ENCODE measurements at regions not wholly inside any gene's neighbourhood (a gene's known extent, or its start where the extent isn't known, plus 50 kb on each side); places are given as distances from the start of the nearest gene placed in this dataset.

DNA sequence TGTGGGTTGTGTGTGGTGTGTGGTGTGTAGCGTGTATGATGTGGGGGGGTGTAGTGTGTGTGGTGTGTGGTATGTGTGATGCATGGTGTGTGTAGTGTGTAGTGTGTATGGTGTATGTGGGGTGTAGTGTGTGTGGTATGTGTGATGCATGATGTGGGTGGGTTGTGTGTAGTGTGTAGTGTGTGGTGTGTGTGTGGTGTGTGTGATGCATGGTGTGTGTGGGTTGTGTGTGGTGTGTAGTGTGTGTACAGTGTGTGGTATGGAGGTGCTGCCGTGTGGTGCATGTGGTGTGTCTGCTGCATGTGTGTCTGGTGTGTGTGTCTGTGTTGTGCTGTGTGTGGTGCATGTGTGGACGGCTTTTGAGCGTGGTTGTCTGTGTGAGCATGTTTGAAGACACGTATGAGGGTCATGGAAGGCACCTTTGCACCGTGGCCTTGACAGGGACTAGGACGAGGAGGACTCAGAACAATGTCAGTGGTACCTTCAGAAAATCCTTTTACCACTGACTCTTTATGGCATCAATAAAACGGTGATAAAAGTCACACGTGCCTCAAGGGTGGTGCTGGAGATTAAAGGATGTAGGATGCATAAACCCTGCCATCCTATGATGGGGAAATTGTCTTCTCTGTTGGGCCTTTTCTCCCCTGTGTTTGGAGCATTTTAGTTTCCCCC, 328.7 kb upstream of the B3GAT1 start:
- no peak for TF ChIP-seq POLR2A (IDR thresholded peaks at IDR 0.05; ENCODE audit: low read length)
- no peak for TF ChIP-seq GATA1 (IDR thresholded peaks at IDR 0.05; ENCODE audit: low read depth, low read length)
- DNase-seq = peak in 1 of 2 experiments; percentile 14

DNA sequence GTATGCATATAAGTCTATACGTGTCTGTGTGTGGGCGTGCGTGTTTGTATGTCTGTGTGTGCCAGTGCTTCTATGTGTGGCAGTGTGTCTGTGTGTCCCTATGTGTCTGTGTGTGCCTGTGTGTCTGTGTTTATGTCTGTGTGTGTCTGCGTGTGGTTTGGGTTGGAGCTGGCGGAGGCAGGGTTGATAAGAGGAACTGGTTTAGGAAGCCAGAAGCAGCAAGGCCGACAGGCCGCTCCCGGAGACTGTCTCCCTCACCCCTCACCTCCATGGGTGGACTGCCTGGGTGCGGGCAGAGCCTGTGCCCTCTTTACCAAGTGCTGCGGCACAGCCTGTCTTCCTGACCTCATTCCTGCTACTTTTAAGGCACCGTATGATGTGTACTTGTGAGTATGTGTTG, 327.1 kb upstream of the B3GAT1 start:
- DNase-seq = no peak
- no peak for TF ChIP-seq GATA1 (IDR thresholded peaks at IDR 0.05; ENCODE audit: low read depth, low read length)
- TF ChIP-seq POLR2A (IDR thresholded peaks at IDR 0.05; ENCODE audit: low read length) = no peak

DNA sequence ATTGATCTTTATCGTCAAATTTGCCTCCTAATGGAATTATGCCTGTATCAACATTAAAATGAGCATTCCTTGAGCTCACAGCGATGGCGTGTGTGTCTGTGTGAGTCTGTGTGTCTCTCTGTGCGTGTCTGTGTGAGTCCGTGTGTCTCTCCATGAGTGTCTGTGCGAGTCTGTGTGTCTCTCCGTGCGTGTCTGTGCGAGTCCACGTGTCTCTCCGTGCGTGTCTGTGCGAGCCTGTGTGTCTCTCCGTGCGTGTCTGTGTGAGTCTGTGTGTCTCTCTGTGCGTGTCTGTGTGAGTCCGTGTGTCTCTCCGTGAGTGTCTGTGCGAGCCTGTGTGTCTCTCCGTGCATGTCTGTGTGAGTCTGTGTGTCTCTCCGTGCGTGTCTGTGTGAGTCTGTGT, 326.5 kb upstream of the B3GAT1 start:
- no peak for DNase-seq
- TF ChIP-seq GATA1 (IDR thresholded peaks at IDR 0.05; ENCODE audit: low read depth, low read length) (no peak), POLR2A (IDR thresholded peaks at IDR 0.05; ENCODE audit: low read length) (no peak)

GRCh38 chr11:134737563-134738510, 325.8 kb upstream of the B3GAT1 start:
- no peak for DNase-seq
- no peak for TF ChIP-seq POLR2A (IDR thresholded peaks at IDR 0.05; ENCODE audit: low read length)
- TF ChIP-seq GATA1 (IDR thresholded peaks at IDR 0.05; ENCODE audit: low read depth, low read length) = no peak

DNA sequence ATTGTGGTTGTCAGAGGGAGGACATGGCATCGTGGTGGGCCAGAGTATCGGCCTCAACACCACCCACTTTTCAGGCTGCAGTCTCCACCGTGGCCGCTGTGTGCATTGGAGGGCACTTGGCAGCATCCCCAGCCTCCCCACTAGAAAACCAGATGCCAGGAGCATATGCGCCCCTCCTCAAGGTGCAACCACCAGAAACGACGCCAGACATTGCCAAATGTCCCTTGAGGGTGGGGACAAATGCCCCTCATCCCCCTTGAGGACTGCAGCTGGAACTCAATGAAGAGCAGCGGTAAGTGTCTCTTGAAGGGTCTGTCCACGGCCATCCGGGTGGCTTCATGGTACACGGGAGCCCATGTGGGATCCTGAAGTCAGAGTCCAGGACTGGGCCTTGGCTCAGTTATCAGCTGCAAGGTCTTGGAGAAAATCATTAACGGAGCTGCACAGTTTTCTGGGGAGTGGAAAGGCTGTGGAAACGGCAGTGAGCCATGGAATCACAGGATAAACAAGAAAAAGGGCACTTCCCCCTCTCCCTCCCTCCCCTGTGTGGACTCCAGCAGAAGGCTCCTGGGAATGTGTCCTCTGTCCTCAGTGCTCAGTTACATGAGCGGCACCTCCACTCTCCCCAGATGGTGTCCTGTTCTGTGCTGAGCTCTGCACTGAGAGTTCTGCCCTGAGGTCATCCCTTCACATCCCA, 324.4 kb upstream of the B3GAT1 start:
- no peak for DNase-seq
- TF ChIP-seq GATA1 (IDR thresholded peaks at IDR 0.05; ENCODE audit: low read depth, low read length) (no peak), POLR2A (IDR thresholded peaks at IDR 0.05; ENCODE audit: low read length) (no peak)

DNA sequence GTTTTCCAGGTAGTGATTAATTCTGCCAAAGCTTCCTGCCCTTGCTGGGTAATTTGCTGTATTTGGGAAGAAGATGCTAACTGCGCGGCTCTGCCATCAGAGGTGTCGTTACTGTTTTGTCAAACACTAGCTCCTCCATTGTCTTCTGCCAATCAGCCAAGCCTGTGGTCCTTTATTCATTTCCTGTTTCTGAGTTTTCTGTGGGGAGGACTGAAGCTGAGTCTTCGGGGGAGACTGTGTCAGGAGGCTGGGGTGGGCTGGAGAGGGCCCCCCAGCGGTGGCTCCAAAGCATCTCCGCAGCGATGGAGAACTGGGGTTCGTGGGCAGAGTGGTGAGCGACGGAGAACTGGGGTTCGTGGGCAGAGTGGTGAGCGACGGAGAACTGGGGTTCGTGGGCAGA, 322.9 kb upstream of the B3GAT1 start:
- DNase-seq = no peak
- TF ChIP-seq POLR2A (IDR thresholded peaks at IDR 0.05; ENCODE audit: low read length) (no peak), GATA1 (IDR thresholded peaks at IDR 0.05; ENCODE audit: low read depth, low read length) (no peak)

DNA sequence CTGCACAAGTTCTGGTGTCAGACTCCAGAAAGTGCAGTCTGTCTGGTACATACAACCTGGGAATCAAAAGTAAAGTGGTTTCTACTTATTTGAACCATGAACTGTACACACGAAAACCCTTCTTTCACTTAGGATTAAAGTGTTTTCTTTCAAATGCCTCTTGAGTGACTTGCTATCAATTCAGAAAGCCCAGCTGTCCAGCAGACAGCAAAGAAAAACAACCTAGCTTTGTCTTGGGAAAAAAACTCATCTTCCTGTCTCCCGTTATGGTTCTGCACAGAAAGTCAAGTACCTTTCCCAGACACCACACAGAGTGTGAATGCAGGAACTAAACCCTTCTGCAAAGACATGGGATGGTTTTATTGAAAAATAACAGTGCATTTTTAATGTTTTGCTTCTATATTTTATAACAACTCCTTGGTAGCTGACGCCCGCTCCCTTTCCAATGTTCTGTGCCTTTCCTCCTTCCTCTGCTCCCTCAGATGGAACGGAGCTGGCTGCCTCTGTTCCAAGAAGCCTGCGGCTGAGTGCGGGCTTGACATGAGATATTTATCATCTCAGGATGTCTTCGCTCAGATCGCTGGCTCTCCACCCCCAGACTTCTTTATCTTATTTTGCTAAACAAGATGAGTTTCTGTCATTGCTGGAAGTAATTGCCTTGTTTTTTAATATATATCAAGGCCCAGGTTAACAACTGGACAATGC, 322.3 kb upstream of the B3GAT1 start:
- no peak for TF ChIP-seq GATA1 (IDR thresholded peaks at IDR 0.05; ENCODE audit: low read depth, low read length)
- TF ChIP-seq POLR2A (IDR thresholded peaks at IDR 0.05; ENCODE audit: low read length) = no peak
- no peak for DNase-seq

DNA sequence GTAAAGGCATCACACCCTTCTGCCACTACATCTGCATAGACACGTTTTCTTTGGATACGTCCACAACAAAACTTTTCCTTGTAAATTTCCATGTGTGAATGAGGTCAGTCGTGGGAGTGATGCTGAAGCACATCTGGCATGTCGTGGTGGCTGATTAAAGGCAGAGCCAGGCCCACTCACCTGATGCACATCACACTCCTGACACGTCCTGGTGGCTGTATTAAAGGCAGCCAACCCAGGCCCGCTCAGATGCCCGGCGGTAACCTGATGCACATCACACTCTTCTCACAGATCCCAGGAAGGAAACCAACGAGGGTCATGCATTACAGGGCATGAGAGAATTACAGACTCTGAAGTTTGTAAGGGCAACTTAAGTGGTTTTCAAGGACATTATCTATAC, 321.6 kb upstream of the B3GAT1 start:
- no peak for DNase-seq
- no peak for TF ChIP-seq GATA1 (IDR thresholded peaks at IDR 0.05; ENCODE audit: low read depth, low read length)
- TF ChIP-seq POLR2A (IDR thresholded peaks at IDR 0.05; ENCODE audit: low read length) = no peak

DNA sequence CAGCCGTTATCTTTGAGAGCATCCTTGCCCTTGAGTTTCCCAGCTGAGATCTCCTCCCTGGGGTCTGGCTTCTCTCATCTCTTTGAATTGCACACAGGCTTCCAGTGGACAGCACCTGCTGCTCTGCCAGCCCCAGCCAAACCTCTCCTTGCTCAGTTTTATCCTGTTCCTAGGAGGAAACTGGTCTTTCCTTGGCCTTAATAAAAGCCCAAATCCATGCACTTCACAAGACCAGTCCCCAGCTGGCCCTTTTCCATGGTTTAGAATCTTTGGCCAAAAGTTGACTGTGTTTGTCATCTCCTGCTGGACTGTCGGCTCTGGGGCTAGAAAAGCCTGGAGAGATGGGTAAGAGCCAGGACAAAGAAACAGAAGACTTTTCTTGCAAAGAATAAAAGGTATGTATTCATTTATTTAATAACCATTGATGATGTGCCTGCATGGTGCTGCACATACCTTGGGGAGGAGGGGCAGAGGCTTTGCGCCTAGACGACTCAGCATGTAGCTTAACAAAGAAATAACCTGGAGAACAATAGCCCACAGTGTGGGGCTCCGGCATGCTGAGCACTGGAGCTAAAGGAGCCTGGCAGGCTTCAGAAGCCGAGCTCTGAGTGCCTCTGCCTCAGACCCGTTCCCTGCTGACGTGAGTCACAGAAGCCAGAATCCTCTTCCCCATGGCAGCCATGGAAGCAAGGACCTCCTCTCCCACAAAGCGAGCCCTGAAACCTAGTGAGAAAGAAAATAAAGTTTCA, 319.3 kb upstream of the B3GAT1 start:
- TF ChIP-seq GATA1 (IDR thresholded peaks at IDR 0.05; ENCODE audit: low read depth, low read length) (no peak), POLR2A (IDR thresholded peaks at IDR 0.05; ENCODE audit: low read length) (no peak)
- DNase-seq = no peak

GRCh38 chr11:134730561-134731212, 318.6 kb upstream of the B3GAT1 start:
- TF ChIP-seq GATA1 (IDR thresholded peaks at IDR 0.05; ENCODE audit: low read depth, low read length) (no peak), POLR2A (IDR thresholded peaks at IDR 0.05; ENCODE audit: low read length) (no peak)
- DNase-seq = no peak

- DNase-seq = no peak
- TF ChIP-seq POLR2A (IDR thresholded peaks at IDR 0.05; ENCODE audit: low read length) = no peak
Measured at GRCh38 chr11:134730101-134730500, 318.1 kb upstream of the B3GAT1 start.

GRCh38 chr11:134728186-134728585, 316.1 kb upstream of the B3GAT1 start:
- DNase-seq = no peak
- no peak for TF ChIP-seq POLR2A (IDR thresholded peaks at IDR 0.05; ENCODE audit: low read length)
- no peak for TF ChIP-seq GATA1 (IDR thresholded peaks at IDR 0.05; ENCODE audit: low read depth, low read length)

DNA sequence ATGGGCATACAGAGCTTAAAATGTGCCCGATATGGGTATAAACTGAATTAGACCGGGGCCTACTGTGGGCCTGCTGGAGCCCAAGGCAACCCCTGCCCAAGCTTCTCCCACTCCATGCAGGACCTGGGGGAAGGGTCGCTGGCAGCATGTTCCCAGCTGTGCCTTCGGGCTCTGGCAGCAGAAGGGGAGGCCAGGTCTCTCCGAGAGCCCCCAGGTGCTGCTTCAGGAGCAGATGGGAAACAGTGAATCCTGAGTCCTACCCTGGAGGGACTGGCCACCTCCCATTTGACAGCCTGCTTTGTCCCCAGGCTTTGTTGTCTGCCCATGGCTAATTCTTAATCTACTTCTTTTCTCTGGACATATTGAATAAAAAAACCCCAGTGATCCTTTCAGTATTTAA, 315.6 kb upstream of the B3GAT1 start:
- DNase-seq = no peak
- TF ChIP-seq POLR2A (IDR thresholded peaks at IDR 0.05; ENCODE audit: low read length) = no peak
- TF ChIP-seq GATA1 (IDR thresholded peaks at IDR 0.05; ENCODE audit: low read depth, low read length) = no peak
